ENCODE measurements at regions not wholly inside any gene's neighbourhood (a gene's known extent, or its start where the extent isn't known, plus 50 kb on each side); places are given as distances from the start of the nearest gene placed in this dataset.

DNA sequence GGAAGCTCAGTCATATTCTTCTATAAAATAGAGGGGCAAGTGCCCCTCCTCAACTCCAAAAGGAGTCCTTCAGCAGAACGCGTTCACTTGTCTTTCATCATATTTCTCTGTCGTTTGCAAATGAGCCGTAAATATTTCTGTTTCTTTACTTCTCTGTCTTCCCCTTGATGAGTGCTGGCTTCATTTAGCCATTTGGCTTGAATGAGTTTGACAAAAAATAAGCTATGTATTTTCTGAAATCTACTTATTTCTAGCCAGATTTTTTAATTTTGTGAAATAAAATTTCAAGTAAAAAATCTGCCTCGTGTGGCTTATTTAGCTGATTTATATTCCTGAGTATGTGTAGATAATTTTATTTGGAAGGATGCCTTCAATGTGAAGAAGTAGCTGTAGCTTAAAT, 170.8 kb upstream of the DGKB start:
- no peak for TF ChIP-seq L3MBTL2 (conservative IDR thresholded peaks at IDR 0.05)
- TF ChIP-seq FOXK2 (IDR thresholded peaks at IDR 0.05) = no peak
- no peak for TF ChIP-seq ZNF384 (IDR thresholded peaks at IDR 0.05)

Measured in HEK293T (cell line).